ENCODE measurements at regions not wholly inside any gene's neighbourhood (a gene's known extent, or its start where the extent isn't known, plus 50 kb on each side); places are given as distances from the start of the nearest gene placed in this dataset.

- TF ChIP-seq TBP (IDR thresholded peaks at IDR 0.05; ENCODE audit: low read depth, low read length) (no peak), RXRA (IDR thresholded peaks at IDR 0.05; ENCODE audit: insufficient read depth, low read depth, low read length) (no peak), EZH2 (IDR thresholded peaks at IDR 0.05; ENCODE audit: low read depth, low read length, severe bottlenecking) (no peak), CHD7 (IDR thresholded peaks at IDR 0.05; ENCODE audit: insufficient replicate concordance, low read length) (no peak)
These were observed 107.3 kb upstream of the SGCE start (continued) for GRCh38 chr7:94763268-94763667.

Measured in H1 (cell line).